Loucy (cell line): ENCODE measurements at regions not wholly inside any gene's neighbourhood (a gene's known extent, or its start where the extent isn't known, plus 50 kb on each side); places are given as distances from the start of the nearest gene placed in this dataset.

Experiments used
- H2AFZ ChIP-seq: fragments of 200-600 bp; sonication (generic); 2 replicates; pipeline ENCODE4 v1.6.0; 2016; ENCODE audit warnings: antibody characterized with exemption, mild to moderate bottlenecking, low read length, moderate library complexity
- H3F3A ChIP-seq: fragments of 200-600 bp; 2 replicates; pipeline ENCODE4 v1.6.0; 2016; ENCODE audit warnings: antibody characterized with exemption, low read depth, mild to moderate bottlenecking
- H3K27me3 ChIP-seq: fragments of 200-600 bp; sonication (generic); 2 replicates; pipeline ENCODE4 v1.6.1; 2014; ENCODE audit warnings: low read length, mild to moderate bottlenecking; ENCODE audit not compliant: insufficient read depth, poor library complexity, severe bottlenecking
- H3K36me3 ChIP-seq: fragments of 200-600 bp; sonication (generic); 2 replicates; pipeline ENCODE4 v1.6.1; 2016; ENCODE audit warnings: low read length; ENCODE audit not compliant: insufficient read depth
- H3K4me1 ChIP-seq: fragments of 200-600 bp; sonication (generic); 2 replicates; pipeline ENCODE4 v1.5.1; 2014; ENCODE audit warnings: low read length, mild to moderate bottlenecking; ENCODE audit not compliant: insufficient read depth, poor library complexity, severe bottlenecking
- H3K4me2 ChIP-seq: fragments of 200-600 bp; sonication (generic); 2 replicates; pipeline ENCODE4 v1.6.0; 2014; ENCODE audit warnings: antibody characterized with exemption, low read length, low read depth, mild to moderate bottlenecking; ENCODE audit not compliant: poor library complexity, severe bottlenecking
- H3K4me3 ChIP-seq: fragments of 200-600 bp; sonication (generic); 2 replicates; pipeline ENCODE4 v1.5.1; 2014; ENCODE audit warnings: low read length, mild to moderate bottlenecking, mixed read lengths; ENCODE audit not compliant: poor library complexity, severe bottlenecking
- H3K79me2 ChIP-seq: fragments of 200-600 bp; sonication (generic); 2 replicates; pipeline ENCODE4 v1.6.1; 2014; ENCODE audit warnings: low read length; ENCODE audit not compliant: insufficient read depth
- H3K9ac ChIP-seq: fragments of 200-600 bp; sonication (generic); 2 replicates; pipeline ENCODE4 v1.6.0; 2014; ENCODE audit warnings: mild to moderate bottlenecking, low read depth, low read length, moderate library complexity; ENCODE audit not compliant: poor library complexity, severe bottlenecking
- H3K9me2 ChIP-seq: fragments of 200-600 bp; sonication (generic); replicated peaks from 2 replicates; pipeline ENCODE4 v1.6.1; 2016; ENCODE audit warnings: low read depth, low read length, mixed read lengths
- H3K9me3 ChIP-seq: fragments of 200-600 bp; sonication (generic); 2 replicates; pipeline ENCODE4 v1.6.1; 2014; ENCODE audit warnings: mild to moderate bottlenecking, antibody characterized with exemption, low read length, low read depth; ENCODE audit not compliant: insufficient read depth
- H4K20me1 ChIP-seq: fragments of 200-600 bp; sonication (generic); 2 replicates; pipeline ENCODE4 v1.6.0; 2014; ENCODE audit warnings: antibody characterized with exemption, low read length, mild to moderate bottlenecking; ENCODE audit not compliant: insufficient read depth, poor library complexity, severe bottlenecking
- CTCF ChIP-seq: fragments of 200-600 bp; sonication (generic); conservative IDR thresholded peaks from 2 replicates; pipeline ENCODE4 v1.5.1; 2014; ENCODE audit warnings: mild to moderate bottlenecking, antibody characterized with exemption, low read length
- EZH2phosphoT487 ChIP-seq: fragments of 200-600 bp; IDR thresholded peaks from 2 replicates; pipeline ENCODE4 v1.6.1; 2018; ENCODE audit warnings: antibody characterized with exemption, mild to moderate bottlenecking, moderate library complexity, borderline replicate concordance

DNA sequence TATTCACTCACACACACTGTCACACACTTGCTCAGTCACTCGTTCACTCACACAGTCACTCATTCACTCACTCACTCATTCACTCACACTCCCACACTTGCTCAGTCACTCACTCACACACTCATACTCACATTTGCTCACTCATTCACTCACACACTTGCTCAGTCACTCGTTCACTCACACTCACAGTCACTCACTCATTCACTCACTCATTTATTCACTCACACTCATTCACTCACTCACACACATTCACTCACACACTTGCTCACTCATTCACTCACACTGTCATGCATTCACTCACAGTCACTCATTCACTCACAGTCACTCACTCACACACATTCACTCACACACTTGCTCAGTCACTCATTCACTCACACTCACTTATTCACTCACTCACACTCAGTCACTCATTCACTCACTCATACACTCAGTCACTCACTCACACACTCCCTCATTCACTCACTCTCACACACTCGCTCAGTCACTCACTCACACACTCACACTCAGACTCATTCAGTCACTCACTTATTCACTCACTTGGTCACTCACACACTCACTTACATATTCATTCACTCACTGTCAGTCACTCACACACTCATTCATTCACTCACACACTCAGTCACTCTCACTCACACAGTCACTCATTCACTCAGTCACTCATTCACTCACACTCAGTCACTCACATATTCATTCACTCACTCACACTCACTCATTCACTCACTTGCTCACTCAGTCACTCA lies 167.0 kb upstream of the C1orf174 start:
- no peaks in the 10 kb centered on the region for H3K9me2 ChIP-seq
- H3F3A ChIP-seq, result no peaks in the 10 kb centered on the region
- H3K9ac ChIP-seq, result no peak overlapping the region
- H3K9me3 ChIP-seq, result peaks cover 11% of the 10 kb centered on the region; the same call in 1 of the 2 replicates
- no peak overlapping the region for H3K4me3 ChIP-seq
- H3K4me2 ChIP-seq, result no peak overlapping the region
- no peak for TF ChIP-seq CTCF
- no peak for TF ChIP-seq EZH2phosphoT487
- H4K20me1 ChIP-seq, result no peaks in the 10 kb centered on the region
- no peaks in the 10 kb centered on the region for H3K36me3 ChIP-seq
- H3K79me2 ChIP-seq, result no peaks in the 10 kb centered on the region
- H3K27me3 ChIP-seq, result no peaks in the 10 kb centered on the region
- H3K4me1 ChIP-seq, result no peaks in the 10 kb centered on the region
- no peak overlapping the region for H2AFZ ChIP-seq

- no peak overlapping the region for H3K4me2 ChIP-seq
- no peak overlapping the region for H3K4me3 ChIP-seq
- no peaks in the 10 kb centered on the region for H3K4me1 ChIP-seq
- no peak overlapping the region for H3K9ac ChIP-seq
- no peaks in the 10 kb centered on the region for H3K27me3 ChIP-seq
- peaks cover 11% of the 10 kb centered on the region; the same call in 1 of the 2 replicates for H3K9me3 ChIP-seq
- no peaks in the 10 kb centered on the region for H4K20me1 ChIP-seq
- no peak for TF ChIP-seq EZH2phosphoT487
- no peak for TF ChIP-seq CTCF
- H3F3A ChIP-seq, result no peaks in the 10 kb centered on the region
- H3K36me3 ChIP-seq, result no peaks in the 10 kb centered on the region
- H2AFZ ChIP-seq, result no peak overlapping the region
- no peaks in the 10 kb centered on the region for H3K79me2 ChIP-seq
- H3K9me2 ChIP-seq, result no peaks in the 10 kb centered on the region
These were observed 168.0 kb upstream of the C1orf174 start for GRCh38 chr1:4068076-4068475.

GRCh38 chr1:4071653-4072052 lies 171.6 kb upstream of the C1orf174 start:
- Histone ChIP-seq H3K9me3 (peaks cover 7% of the 10 kb centered on the region; the same call in 1 of the 2 replicates), H3K9ac (no peak overlapping the region), H3K4me3 (no peak overlapping the region), H3K27me3 (no peaks in the 10 kb centered on the region), H3F3A (no peaks in the 10 kb centered on the region), H4K20me1 (no peaks in the 10 kb centered on the region), H3K4me2 (no peak overlapping the region), H3K4me1 (no peaks in the 10 kb centered on the region), H2AFZ (no peak overlapping the region), H3K9me2 (no peaks in the 10 kb centered on the region), H3K79me2 (no peaks in the 10 kb centered on the region), H3K36me3 (no peaks in the 10 kb centered on the region)
- no peak for TF ChIP-seq CTCF
- TF ChIP-seq EZH2phosphoT487, result no peak
